ENCODE measurements at regions not wholly inside any gene's neighbourhood (a gene's known extent, or its start where the extent isn't known, plus 50 kb on each side); places are given as distances from the start of the nearest gene placed in this dataset.
A peak's percentile ranks its signal among the peaks of the same experiment; 100 is the strongest.

DNA sequence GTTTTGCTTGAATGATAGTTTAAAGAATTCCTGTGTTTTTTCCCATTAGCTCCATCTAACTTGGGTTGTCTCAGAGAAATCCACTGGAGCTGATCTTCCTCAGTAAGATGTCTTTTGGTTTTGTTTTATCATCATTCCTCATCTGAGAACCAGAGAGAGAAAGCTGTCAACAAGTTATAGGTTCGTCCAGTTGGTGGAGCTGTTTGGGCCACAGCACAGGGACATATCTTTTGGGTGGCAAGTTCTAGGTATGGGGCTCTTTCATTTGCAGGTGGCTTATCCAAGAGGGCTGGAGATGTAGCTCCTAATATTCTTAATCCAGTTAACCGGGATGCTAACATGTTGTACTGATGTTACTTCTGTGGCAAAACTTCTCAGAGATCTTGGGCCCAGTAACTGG, 174.2 kb downstream of the KCNRG start:
- no peak for DNase-seq (ENCODE audit: low read depth)
- no peak overlapping the region for H3K4me3 ChIP-seq (replicated peaks; ENCODE audit: low read depth, low read length)
- TF ChIP-seq, protein P1, sequence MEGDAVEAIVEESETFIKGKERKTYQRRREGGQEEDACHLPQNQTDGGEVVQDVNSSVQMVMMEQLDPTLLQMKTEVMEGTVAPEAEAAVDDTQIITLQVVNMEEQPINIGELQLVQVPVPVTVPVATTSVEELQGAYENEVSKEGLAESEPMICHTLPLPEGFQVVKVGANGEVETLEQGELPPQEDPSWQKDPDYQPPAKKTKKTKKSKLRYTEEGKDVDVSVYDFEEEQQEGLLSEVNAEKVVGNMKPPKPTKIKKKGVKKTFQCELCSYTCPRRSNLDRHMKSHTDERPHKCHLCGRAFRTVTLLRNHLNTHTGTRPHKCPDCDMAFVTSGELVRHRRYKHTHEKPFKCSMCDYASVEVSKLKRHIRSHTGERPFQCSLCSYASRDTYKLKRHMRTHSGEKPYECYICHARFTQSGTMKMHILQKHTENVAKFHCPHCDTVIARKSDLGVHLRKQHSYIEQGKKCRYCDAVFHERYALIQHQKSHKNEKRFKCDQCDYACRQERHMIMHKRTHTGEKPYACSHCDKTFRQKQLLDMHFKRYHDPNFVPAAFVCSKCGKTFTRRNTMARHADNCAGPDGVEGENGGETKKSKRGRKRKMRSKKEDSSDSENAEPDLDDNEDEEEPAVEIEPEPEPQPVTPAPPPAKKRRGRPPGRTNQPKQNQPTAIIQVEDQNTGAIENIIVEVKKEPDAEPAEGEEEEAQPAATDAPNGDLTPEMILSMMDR (IDR thresholded peaks at IDR 0.05; ENCODE audit: low read length, missing control alignments), result no peak

DNA sequence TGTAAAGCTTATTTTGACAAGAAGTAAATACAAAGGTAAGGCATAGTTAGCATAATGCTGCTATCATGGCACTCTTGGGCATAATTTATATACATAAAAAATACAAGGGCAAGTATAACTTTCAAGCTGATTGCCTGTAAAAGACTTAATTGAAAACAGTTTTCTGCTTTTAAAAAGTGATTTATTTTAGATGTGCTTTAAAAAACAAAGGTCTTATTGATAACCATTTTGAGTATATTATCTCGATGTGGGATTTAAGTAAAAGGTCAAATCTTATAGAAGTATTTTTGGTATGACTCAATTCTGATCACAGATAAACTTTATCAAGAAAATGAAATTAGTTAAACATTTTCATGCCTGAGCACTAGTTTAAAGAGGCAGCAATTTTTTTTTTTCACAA, 175.8 kb downstream of the KCNRG start:
- TF ChIP-seq, protein P1 (IDR thresholded peaks at IDR 0.05; ENCODE audit: low read length, missing control alignments), result no peak
- no peak for DNase-seq (ENCODE audit: low read depth)
- no peak overlapping the region for H3K4me3 ChIP-seq (replicated peaks; ENCODE audit: low read depth, low read length)

DNA sequence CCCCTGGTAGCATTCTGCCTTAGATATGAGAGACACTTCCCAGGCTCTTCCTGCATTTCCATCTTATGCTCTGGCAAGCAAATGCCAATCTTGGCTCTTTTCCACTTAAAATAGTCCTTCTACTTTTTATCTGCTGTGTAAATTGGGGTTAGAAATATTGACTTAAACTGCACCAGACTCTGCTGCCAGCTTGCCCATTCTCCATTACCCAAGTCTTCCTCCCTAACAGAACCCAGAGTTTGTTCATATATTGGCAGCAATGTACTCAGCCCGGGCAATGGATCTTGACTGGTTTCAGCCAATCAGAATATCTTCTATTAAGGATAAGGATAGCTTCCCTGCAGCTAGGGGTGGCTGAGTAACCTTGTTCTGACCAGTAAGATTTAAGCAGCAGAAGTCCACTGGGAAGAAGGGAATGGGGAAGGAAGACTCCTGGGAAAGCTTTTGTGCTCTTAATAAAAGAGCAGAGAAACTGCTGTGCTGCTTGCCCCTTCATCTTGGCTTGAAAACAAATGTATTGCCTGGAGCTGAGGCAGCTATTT, 177.1 kb downstream of the KCNRG start:
- TF ChIP-seq, protein P1 (IDR thresholded peaks at IDR 0.05; ENCODE audit: low read length, missing control alignments), result no peak
- DNase-seq (ENCODE audit: low read depth), result no peak
- no peak overlapping the region for H3K4me3 ChIP-seq (replicated peaks; ENCODE audit: low read depth, low read length)

DNA sequence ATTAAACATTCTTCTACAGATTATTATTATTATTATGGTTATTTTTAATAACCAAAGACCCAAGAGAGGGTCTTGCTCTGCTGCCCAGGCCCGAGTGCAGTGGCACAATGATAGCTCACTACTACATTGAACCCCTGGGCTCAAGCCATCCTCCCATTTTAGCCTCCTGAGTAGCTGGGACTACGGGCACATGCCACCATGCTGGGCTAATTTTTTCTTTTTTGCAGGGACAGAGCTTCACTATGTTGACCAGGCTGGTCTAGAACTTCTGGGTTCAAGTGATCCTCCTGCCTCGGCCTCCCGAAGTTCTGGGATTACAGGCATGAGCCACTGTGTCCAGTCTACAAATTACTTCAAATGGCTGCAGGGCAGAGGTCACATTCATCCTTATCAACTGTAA, 179.8 kb downstream of the KCNRG start:
- no peak overlapping the region for H3K4me3 ChIP-seq (replicated peaks; ENCODE audit: low read depth, low read length)
- DNase-seq (ENCODE audit: low read depth), result no peak
- TF ChIP-seq, protein P1 (IDR thresholded peaks at IDR 0.05; ENCODE audit: low read length, missing control alignments), result no peak

DNA sequence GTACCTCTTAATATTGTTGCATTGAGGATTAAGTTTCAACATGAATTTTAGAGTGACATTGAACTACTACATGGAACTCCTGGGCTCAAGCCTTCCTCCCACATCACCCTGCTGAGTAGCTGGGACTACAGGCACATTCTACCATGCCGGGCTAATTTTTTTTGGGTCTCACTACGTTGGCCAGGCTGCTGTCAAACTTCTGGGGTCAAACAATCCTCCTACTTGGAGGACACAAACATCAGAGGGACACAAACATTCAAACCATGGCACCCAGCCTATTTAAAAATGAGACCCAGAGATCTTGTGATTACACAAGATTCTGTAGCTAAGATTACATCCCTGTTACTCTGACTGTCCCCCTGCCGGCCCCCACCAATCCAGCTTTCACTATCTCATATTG, 180.9 kb downstream of the KCNRG start:
- H3K4me3 ChIP-seq (replicated peaks; ENCODE audit: low read depth, low read length), result no peak overlapping the region
- DNase-seq (ENCODE audit: low read depth), result no peak
- TF ChIP-seq, protein P1 (IDR thresholded peaks at IDR 0.05; ENCODE audit: low read length, missing control alignments), result no peak

DNA sequence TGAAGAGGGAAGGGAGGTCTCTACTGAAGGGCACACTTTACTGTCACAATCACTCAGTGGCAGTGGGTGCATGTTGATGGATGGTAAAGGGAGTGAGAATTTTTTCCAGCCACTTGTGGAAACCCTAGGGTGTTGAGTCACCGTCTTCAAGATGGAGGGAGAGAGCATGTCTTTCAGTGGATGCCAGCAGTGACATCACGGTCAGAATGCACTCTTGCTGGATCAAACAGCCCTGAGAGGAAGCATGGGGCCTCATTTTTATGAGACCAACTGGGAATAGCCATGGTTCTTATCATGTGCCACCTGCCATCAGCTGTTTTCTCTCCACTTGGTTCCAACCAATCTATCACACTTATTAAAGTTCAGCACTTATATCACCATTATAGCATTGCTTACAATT, 182.5 kb downstream of the KCNRG start:
- peak; percentile 27 for DNase-seq (ENCODE audit: low read depth)
- TF ChIP-seq, protein P1 (IDR thresholded peaks at IDR 0.05; ENCODE audit: low read length, missing control alignments), result no peak

DNA sequence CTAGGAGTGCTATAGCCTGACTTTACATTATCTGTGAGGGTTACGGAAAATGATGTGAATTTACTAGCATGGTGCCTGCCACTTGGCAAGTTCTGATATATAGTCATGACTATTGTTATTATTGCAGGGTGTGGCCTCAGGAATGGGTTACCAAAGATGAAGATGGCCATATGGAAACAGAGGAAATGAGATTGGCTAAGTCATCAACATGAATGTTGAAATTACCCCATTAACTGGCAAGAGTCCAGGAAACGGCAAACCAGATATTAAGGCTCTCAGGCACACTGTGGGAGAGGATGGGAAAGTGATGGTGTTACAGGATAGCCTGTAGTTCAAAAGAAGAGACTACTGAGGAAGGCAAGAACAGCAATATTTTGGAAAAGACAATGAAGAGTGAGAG, 183.3 kb downstream of the KCNRG start:
- TF ChIP-seq, protein P1 (IDR thresholded peaks at IDR 0.05; ENCODE audit: low read length, missing control alignments), result no peak
- peak; percentile 93 for DNase-seq (ENCODE audit: low read depth)
- no peak overlapping the region for H3K4me3 ChIP-seq (replicated peaks; ENCODE audit: low read depth, low read length)

More for the DNA sequence above, 182.5 kb downstream of the KCNRG start:
- H3K4me3 ChIP-seq (replicated peaks; ENCODE audit: low read depth, low read length), result no peak overlapping the region

Measured in fibroblast of pulmonary artery (primary cell).